WTC11 (cell line): ENCODE measurements at regions not wholly inside any gene's neighbourhood (a gene's known extent, or its start where the extent isn't known, plus 50 kb on each side); places are given as distances from the start of the nearest gene placed in this dataset.

Experiments
- ATAC-seq: fragments of 200-7000 bp; cut with Tn5 transposase; 2 replicates; pipeline ENCODE4 v1.10.0; 2021; ENCODE audit warnings: mild to moderate bottlenecking, moderate library complexity
- CTCF ChIA-PET: fragments of 300-600 bp; sonication (Branson Sonifier 250); formaldehyde crosslinking; loops from one replicate; lab custom pipeline; 2021; ENCODE audit warnings: antibody characterized with exemption; lab: Charles Lee
- POLR2A ChIA-PET: fragments of 350-600 bp; sonication (Branson Sonifier 250); formaldehyde crosslinking; loops from one replicate; lab custom pipeline; 2021; ENCODE audit warnings: antibody characterized with exemption; lab: Charles Lee
- DNase-seq: peaks from one replicate; pipeline ENCODE4 v3.0.0; 2021; ENCODE audit warnings: low spot score
- H3K27ac Mint-ChIP-seq: 2 replicates; pipeline ENCODE4 v1.8.0; 2021; ENCODE audit warnings: mixed read lengths
- H3K27me3 Mint-ChIP-seq: 2 replicates; pipeline ENCODE4 v1.8.0; 2021; ENCODE audit warnings: low read depth, mild to moderate bottlenecking, moderate library complexity, mixed read lengths
- H3K36me3 Mint-ChIP-seq: 2 replicates; pipeline ENCODE4 v1.8.0; 2021; ENCODE audit warnings: mixed read lengths
- H3K4me1 Mint-ChIP-seq: 2 replicates; pipeline ENCODE4 v1.8.0; 2022; ENCODE audit warnings: mixed read lengths
- H3K4me3 Mint-ChIP-seq: 2 replicates; pipeline ENCODE4 v1.8.0; 2021; ENCODE audit warnings: mild to moderate bottlenecking, moderate library complexity, mixed read lengths
- H3K9me3 Mint-ChIP-seq: 2 replicates; pipeline ENCODE4 v1.8.0; 2021; ENCODE audit warnings: mixed read lengths
- CREB1 ChIP-seq: sonication (generic); formaldehyde crosslinking; IDR thresholded peaks from 2 replicates; pipeline ENCODE4 v1.8.0; 2023; ENCODE audit warnings: mild to moderate bottlenecking, missing genetic modification reagents
- CREM ChIP-seq: sonication (generic); formaldehyde crosslinking; IDR thresholded peaks from 2 replicates; pipeline ENCODE4 v1.8.1; 2022; ENCODE audit warnings: mild to moderate bottlenecking, missing genetic modification reagents, moderate library complexity
- E2F5 ChIP-seq: sonication (generic); formaldehyde crosslinking; IDR thresholded peaks from 2 replicates; pipeline ENCODE4 v1.8.1; 2022; ENCODE audit warnings: mild to moderate bottlenecking, moderate library complexity, missing genetic modification reagents
- EMX1 ChIP-seq: fragments of 250-450 bp; sonication (Bioruptor Pico); IDR thresholded peaks from 2 replicates; pipeline ENCODE4 v1.8.0; 2021; ENCODE audit warnings: mild to moderate bottlenecking
- ESRRA ChIP-seq: sonication (generic); formaldehyde crosslinking; IDR thresholded peaks from 2 replicates; pipeline ENCODE4 v1.8.1; 2022; ENCODE audit warnings: mild to moderate bottlenecking, missing genetic modification reagents, borderline replicate concordance
- JAZF1 ChIP-seq: fragments of 250-450 bp; sonication (Bioruptor Pico); IDR thresholded peaks from 2 replicates; pipeline ENCODE4 v1.9.0; 2021; ENCODE audit warnings: moderate library complexity, mild to moderate bottlenecking, inconsistent platforms
- MLX ChIP-seq: sonication (generic); formaldehyde crosslinking; IDR thresholded peaks from 2 replicates; pipeline ENCODE4 v1.8.1; 2023; ENCODE audit warnings: mild to moderate bottlenecking, missing genetic modification reagents, moderate library complexity
- NFATC4 ChIP-seq: fragments of 250-450 bp; sonication (Bioruptor Pico); IDR thresholded peaks from 2 replicates; pipeline ENCODE4 v1.9.0; 2021; ENCODE audit warnings: mild to moderate bottlenecking
- NFYB ChIP-seq: sonication (generic); formaldehyde crosslinking; conservative IDR thresholded peaks from 2 replicates; pipeline ENCODE4 v1.8.0; 2022; ENCODE audit warnings: low read depth, missing genetic modification reagents
- PRDM15 ChIP-seq: sonication (generic); formaldehyde crosslinking; IDR thresholded peaks from 2 replicates; pipeline ENCODE4 v1.8.0; 2022; ENCODE audit warnings: missing genetic modification reagents
- SOX15 ChIP-seq: fragments of 250-450 bp; sonication (Bioruptor Pico); IDR thresholded peaks from 2 replicates; pipeline ENCODE4 v1.9.0; 2021; ENCODE audit warnings: mild to moderate bottlenecking
- TEAD4 ChIP-seq: sonication (generic); formaldehyde crosslinking; IDR thresholded peaks from 2 replicates; pipeline ENCODE4 v1.8.0; 2022; ENCODE audit warnings: mild to moderate bottlenecking, missing genetic modification reagents
- TP53 ChIP-seq: sonication (generic); formaldehyde crosslinking; IDR thresholded peaks from 2 replicates; pipeline ENCODE4 v1.8.1; 2023; ENCODE audit warnings: mild to moderate bottlenecking, missing genetic modification reagents
- ZBTB43 ChIP-seq: sonication (generic); formaldehyde crosslinking; IDR thresholded peaks from 2 replicates; pipeline ENCODE4 v1.8.1; 2023; ENCODE audit warnings: mild to moderate bottlenecking, missing genetic modification reagents
- ZNF121 ChIP-seq: sonication (generic); formaldehyde crosslinking; IDR thresholded peaks from 2 replicates; pipeline ENCODE4 v1.8.0; 2023; ENCODE audit warnings: missing genetic modification reagents
- ZNF232 ChIP-seq: sonication (generic); formaldehyde crosslinking; IDR thresholded peaks from 2 replicates; pipeline ENCODE4 v1.8.0; 2022; ENCODE audit warnings: mild to moderate bottlenecking, missing genetic modification reagents
- ZNF317 ChIP-seq: sonication (generic); formaldehyde crosslinking; IDR thresholded peaks from 2 replicates; pipeline ENCODE4 v1.8.1; 2023; ENCODE audit warnings: low read depth, mild to moderate bottlenecking, moderate library complexity, missing genetic modification reagents, borderline replicate concordance
- ZSCAN18 ChIP-seq: fragments of 250-450 bp; sonication (Bioruptor Pico); IDR thresholded peaks from 2 replicates; pipeline ENCODE4 v2.1.2; 2022; ENCODE audit warnings: mild to moderate bottlenecking, moderate library complexity
- TF ChIP-seq, protein P1 (sequence below): sonication (generic); formaldehyde crosslinking; IDR thresholded peaks from 2 replicates; pipeline ENCODE4 v1.8.0; 2022; ENCODE audit warnings: mild to moderate bottlenecking, missing genetic modification reagents
- TF ChIP-seq, protein P2 (sequence below): sonication (generic); formaldehyde crosslinking; IDR thresholded peaks from 2 replicates; pipeline ENCODE4 v1.8.1; 2023; ENCODE audit warnings: mild to moderate bottlenecking, missing genetic modification reagents, borderline replicate concordance
- TF ChIP-seq, protein P3 (sequence below): sonication (generic); formaldehyde crosslinking; IDR thresholded peaks from 2 replicates; pipeline ENCODE4 v1.8.0; 2022; ENCODE audit warnings: mild to moderate bottlenecking, missing genetic modification reagents

GRCh38 chr6:43954311-43955131 lies 172.7 kb downstream of the MRPL14 start:
- DNase-seq: no peak
- no peak overlapping the region for H3K27ac Mint-ChIP-seq
- H3K4me1 Mint-ChIP-seq: no peaks in the 10 kb centered on the region; the same call in 1 of the 2 replicates
- no peaks in the 10 kb centered on the region for H3K36me3 Mint-ChIP-seq
- no peak overlapping the region for H3K4me3 Mint-ChIP-seq
- ChIA-PET CTCF (interaction anchor here (0.8 to 5.0 kb wide), 64 partner anchors 10 to 346 kb away, joined by 3 to 77 read pairs (median 5); partner anchors contain the start of genes RSPH9 and VEGFA), POLR2A (interaction anchor here (1.0 to 1.4 kb wide), 4 partner anchors 39 to 185 kb away, joined by 4 to 6 read pairs (median 5); partner anchors contain the start of gene VEGFA)
- ATAC-seq: no peak
- H3K27me3 Mint-ChIP-seq: peaks cover 4% of the 10 kb centered on the region; the same call in 1 of the 2 replicates
- TF ChIP-seq NFYB (CRISPR knock-in tag) (no peak), ZNF317 (CRISPR knock-in tag) (no peak), TEAD4 (CRISPR knock-in tag) (no peak), ZSCAN18 (no peak), JAZF1 (CRISPR knock-in tag) (no peak), ZNF232 (CRISPR knock-in tag) (no peak), ZBTB43 (CRISPR knock-in tag) (no peak), CREM (CRISPR knock-in tag) (no peak), ZNF121 (CRISPR knock-in tag) (no peak), NFATC4 (no peak), MLX (CRISPR knock-in tag) (no peak), SOX15 (CRISPR knock-in tag) (no peak)
- TF ChIP-seq, protein P1, sequence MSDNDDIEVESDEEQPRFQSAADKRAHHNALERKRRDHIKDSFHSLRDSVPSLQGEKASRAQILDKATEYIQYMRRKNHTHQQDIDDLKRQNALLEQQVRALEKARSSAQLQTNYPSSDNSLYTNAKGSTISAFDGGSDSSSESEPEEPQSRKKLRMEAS: no peak
- TF ChIP-seq, protein P2, sequence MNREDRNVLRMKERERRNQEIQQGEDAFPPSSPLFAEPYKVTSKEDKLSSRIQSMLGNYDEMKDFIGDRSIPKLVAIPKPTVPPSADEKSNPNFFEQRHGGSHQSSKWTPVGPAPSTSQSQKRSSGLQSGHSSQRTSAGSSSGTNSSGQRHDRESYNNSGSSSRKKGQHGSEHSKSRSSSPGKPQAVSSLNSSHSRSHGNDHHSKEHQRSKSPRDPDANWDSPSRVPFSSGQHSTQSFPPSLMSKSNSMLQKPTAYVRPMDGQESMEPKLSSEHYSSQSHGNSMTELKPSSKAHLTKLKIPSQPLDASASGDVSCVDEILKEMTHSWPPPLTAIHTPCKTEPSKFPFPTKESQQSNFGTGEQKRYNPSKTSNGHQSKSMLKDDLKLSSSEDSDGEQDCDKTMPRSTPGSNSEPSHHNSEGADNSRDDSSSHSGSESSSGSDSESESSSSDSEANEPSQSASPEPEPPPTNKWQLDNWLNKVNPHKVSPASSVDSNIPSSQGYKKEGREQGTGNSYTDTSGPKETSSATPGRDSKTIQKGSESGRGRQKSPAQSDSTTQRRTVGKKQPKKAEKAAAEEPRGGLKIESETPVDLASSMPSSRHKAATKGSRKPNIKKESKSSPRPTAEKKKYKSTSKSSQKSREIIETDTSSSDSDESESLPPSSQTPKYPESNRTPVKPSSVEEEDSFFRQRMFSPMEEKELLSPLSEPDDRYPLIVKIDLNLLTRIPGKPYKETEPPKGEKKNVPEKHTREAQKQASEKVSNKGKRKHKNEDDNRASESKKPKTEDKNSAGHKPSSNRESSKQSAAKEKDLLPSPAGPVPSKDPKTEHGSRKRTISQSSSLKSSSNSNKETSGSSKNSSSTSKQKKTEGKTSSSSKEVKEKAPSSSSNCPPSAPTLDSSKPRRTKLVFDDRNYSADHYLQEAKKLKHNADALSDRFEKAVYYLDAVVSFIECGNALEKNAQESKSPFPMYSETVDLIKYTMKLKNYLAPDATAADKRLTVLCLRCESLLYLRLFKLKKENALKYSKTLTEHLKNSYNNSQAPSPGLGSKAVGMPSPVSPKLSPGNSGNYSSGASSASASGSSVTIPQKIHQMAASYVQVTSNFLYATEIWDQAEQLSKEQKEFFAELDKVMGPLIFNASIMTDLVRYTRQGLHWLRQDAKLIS (CRISPR knock-in tag): no peak
- H3K9me3 Mint-ChIP-seq: peaks cover 8% of the 10 kb centered on the region

- ChIA-PET CTCF (interaction anchor here (0.8 to 5.0 kb wide), 66 partner anchors 11 to 346 kb away, joined by 3 to 77 read pairs (median 5); partner anchors contain the start of genes RSPH9 and VEGFA), POLR2A (interaction anchor here (1.0 to 1.4 kb wide), 4 partner anchors 40 to 185 kb away, joined by 4 to 6 read pairs (median 5); partner anchors contain the start of gene VEGFA)
- DNase-seq (peak; percentile 77), ATAC-seq (peak; percentile 73)
- Mint-ChIP-seq H3K4me3 (no peak overlapping the region), H3K36me3 (no peaks in the 10 kb centered on the region), H3K9me3 (peaks cover 8% of the 10 kb centered on the region), H3K27ac (no peak overlapping the region), H3K4me1 (peaks cover under 1% of the 10 kb centered on the region), H3K27me3 (no peaks in the 10 kb centered on the region)
- TF ChIP-seq, protein P3, sequence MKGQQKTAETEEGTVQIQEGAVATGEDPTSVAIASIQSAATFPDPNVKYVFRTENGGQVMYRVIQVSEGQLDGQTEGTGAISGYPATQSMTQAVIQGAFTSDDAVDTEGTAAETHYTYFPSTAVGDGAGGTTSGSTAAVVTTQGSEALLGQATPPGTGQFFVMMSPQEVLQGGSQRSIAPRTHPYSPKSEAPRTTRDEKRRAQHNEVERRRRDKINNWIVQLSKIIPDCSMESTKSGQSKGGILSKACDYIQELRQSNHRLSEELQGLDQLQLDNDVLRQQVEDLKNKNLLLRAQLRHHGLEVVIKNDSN: peak; percentile 37; the same call in 1 of the 2 replicates
- TF ChIP-seq E2F5 (CRISPR knock-in tag) (peak; percentile 61; the same call in 1 of the 2 replicates), ESRRA (CRISPR knock-in tag) (no peak), TP53 (CRISPR knock-in tag) (no peak), EMX1 (CRISPR knock-in tag) (no peak), CREB1 (CRISPR knock-in tag) (no peak), PRDM15 (CRISPR knock-in tag) (no peak)
These were observed 173.4 kb downstream of the MRPL14 start for GRCh38 chr6:43953794-43954310.
